Superior temporal gyrus (tissue), 1 donor: ENCODE measurements at regions not wholly inside any gene's neighbourhood (a gene's known extent, or its start where the extent isn't known, plus 50 kb on each side); places are given as distances from the start of the nearest gene placed in this dataset.

ENCODE experiments used
- DNase-seq: peaks from one replicate; pipeline ENCODE4 v3.0.0-alpha.2; 2016; ENCODE audit errors: extremely low spot score

- DNase-seq = no peak
Measured at GRCh38 chr6:157755746-157756411, 67.2 kb upstream of the SNX9 start.

- peak; percentile 97 for DNase-seq
Measured at GRCh38 chr6:157756708-157757429, 66.2 kb upstream of the SNX9 start.

- DNase-seq = no peak
Measured at GRCh38 chr6:157757430-157758403, 65.3 kb upstream of the SNX9 start.

GRCh38 chr6:157758516-157759023 lies 64.5 kb upstream of the SNX9 start:
- DNase-seq = no peak

GRCh38 chr6:157759028-157759427 lies 64.0 kb upstream of the SNX9 start:
- DNase-seq = no peak

GRCh38 chr6:157760137-157760536 lies 62.9 kb upstream of the SNX9 start:
- DNase-seq = no peak

GRCh38 chr6:157760589-157761330 lies 62.3 kb upstream of the SNX9 start:
- DNase-seq = no peak

- no peak for DNase-seq
Measured at GRCh38 chr6:157761331-157761921, 61.6 kb upstream of the SNX9 start.

- DNase-seq = no peak
Measured at GRCh38 chr6:157761926-157762325, 61.1 kb upstream of the SNX9 start.

- no peak for DNase-seq
Measured at GRCh38 chr6:157762636-157763035, 60.4 kb upstream of the SNX9 start.

GRCh38 chr6:157763129-157763903 lies 59.7 kb upstream of the SNX9 start:
- DNase-seq = no peak

GRCh38 chr6:157763904-157764177 lies 59.2 kb upstream of the SNX9 start:
- peak; percentile 28 for DNase-seq

- peak; percentile 84 for DNase-seq
Measured at GRCh38 chr6:157764178-157765068, 58.6 kb upstream of the SNX9 start.

- DNase-seq = no peak
Measured at GRCh38 chr6:157766901-157767774, 55.9 kb upstream of the SNX9 start.

GRCh38 chr6:157767775-157768156 lies 55.3 kb upstream of the SNX9 start:
- DNase-seq = no peak

- DNase-seq = no peak
Measured at GRCh38 chr6:157768304-157768703, 54.7 kb upstream of the SNX9 start.

GRCh38 chr6:157768863-157769551 lies 54.0 kb upstream of the SNX9 start:
- DNase-seq = no peak
